Keratinocyte (primary cell): ENCODE measurements at regions not wholly inside any gene's neighbourhood (a gene's known extent, or its start where the extent isn't known, plus 50 kb on each side); places are given as distances from the start of the nearest gene placed in this dataset.

Source experiments
- DNase-seq: peaks from one replicate; pipeline ENCODE4 v3.0.0-alpha.2; 2011; ENCODE audit warnings: low read depth, missing footprints, low spot score
- FAIRE-seq: peaks from 2 replicates; lab custom pipeline; 2011; peaks lifted over from hg19 to GRCh38; lab: Jason Lieb, UNC
- H2AFZ ChIP-seq: 2 replicates; pipeline ENCODE4 v1.6.0; 2012; ENCODE audit warnings: low read length, control low read depth, inconsistent platforms; ENCODE audit not compliant: control insufficient read depth
- H3K27ac ChIP-seq: 2 replicates; pipeline ENCODE4 v1.5.1; 2011; ENCODE audit warnings: low read length; ENCODE audit not compliant: control insufficient read depth, insufficient read depth
- H3K27me3 ChIP-seq: 3 replicates; pipeline ENCODE4 v1.6.0; 2011; ENCODE audit warnings: low read length; ENCODE audit not compliant: control insufficient read depth, insufficient read depth; ENCODE audit errors: extremely low read depth
- H3K36me3 ChIP-seq, 2 experiments: 2 replicates in 1 of 2; 3 replicates in 1 of 2; pipeline ENCODE4 v1.5.1; 2011; ENCODE audit warnings: low read length in 2 of 2, mild to moderate bottlenecking in 1 of 2; ENCODE audit not compliant: control insufficient read depth in 2 of 2, insufficient read depth in 2 of 2; ENCODE audit errors: extremely low read depth in 1 of 2
- H3K4me1 ChIP-seq: 3 replicates; pipeline ENCODE4 v1.5.1; 2011; ENCODE audit warnings: low read length; ENCODE audit not compliant: control insufficient read depth, insufficient read depth; ENCODE audit errors: extremely low read depth
- H3K4me2 ChIP-seq: 3 replicates; pipeline ENCODE4 v1.6.0; 2011; ENCODE audit warnings: low read depth, low read length; ENCODE audit not compliant: control insufficient read depth, insufficient read depth; ENCODE audit errors: extremely low read depth
- H3K4me3 ChIP-seq, 3 experiments: fragments of 200-600 bp in 1 of 3; sonication (generic) in 1 of 3; 2 replicates in 2 of 3; 3 replicates in 1 of 3; pipeline ENCODE4 v1.5.1; 2011 to 2016; ENCODE audit warnings: low read length in 3 of 3, mild to moderate bottlenecking in 3 of 3, control low read depth in 2 of 3, inconsistent platforms in 1 of 3, low read depth in 1 of 3, mixed read lengths in 1 of 3, mixed run types in 1 of 3, moderate library complexity in 1 of 3; ENCODE audit not compliant: control insufficient read depth in 2 of 3, insufficient read depth in 2 of 3; ENCODE audit errors: extremely low read depth in 1 of 3
- H3K79me2 ChIP-seq: 2 replicates; pipeline ENCODE4 v1.6.0; 2012; ENCODE audit warnings: low read length; ENCODE audit not compliant: control insufficient read depth, insufficient read depth
- H3K9ac ChIP-seq: 3 replicates; pipeline ENCODE4 v1.6.0; 2011; ENCODE audit warnings: low read length; ENCODE audit not compliant: control insufficient read depth, insufficient read depth; ENCODE audit errors: extremely low read depth
- H3K9me1 ChIP-seq: 3 replicates; pipeline ENCODE4 v1.6.0; 2011; ENCODE audit warnings: low read length; ENCODE audit not compliant: control insufficient read depth, insufficient read depth; ENCODE audit errors: extremely low read depth
- H3K9me3 ChIP-seq: 2 replicates; pipeline ENCODE4 v1.5.1; 2012; ENCODE audit warnings: low read depth, low read length; ENCODE audit not compliant: control insufficient read depth
- H4K20me1 ChIP-seq: 3 replicates; pipeline ENCODE4 v1.6.0; 2011; ENCODE audit warnings: low read length; ENCODE audit not compliant: control insufficient read depth, insufficient read depth; ENCODE audit errors: extremely low read depth
- CTCF ChIP-seq, 3 experiments: IDR thresholded peaks in 1 of 3; conservative IDR thresholded peaks in 1 of 3; optimal IDR thresholded peaks in 1 of 3; 2 replicates in 2 of 3; 3 replicates in 1 of 3; pipeline versions ENCODE3 to v1.5.1; 2011; ENCODE audit warnings: low read length in 3 of 3, mild to moderate bottlenecking in 3 of 3, moderate library complexity in 2 of 3, control low read depth in 1 of 3, inconsistent platforms in 1 of 3; ENCODE audit not compliant: insufficient read depth in 2 of 3; ENCODE audit errors: extremely low read depth in 1 of 3
- EZH2 ChIP-seq: IDR thresholded peaks from one replicate; pipeline ENCODE4 v1.6.1; 2012; ENCODE audit warnings: inconsistent platforms, mild to moderate bottlenecking, low read length, moderate library complexity
- dilution Hi-C: fragments of 300-500 bp; cut with MboI; formaldehyde crosslinking; loops from one replicate; pipeline ENCODE4 v1.7.0; 2020; ENCODE audit warnings: low sequenced_read_pairs; ENCODE audit not compliant: extremely low pct_ligation_motif_present

- dilution Hi-C loops, result no loop called here
- no peaks in the 10 kb centered on the region for H4K20me1 ChIP-seq
- no peak for TF ChIP-seq EZH2
- TF ChIP-seq CTCF (optimal IDR thresholded peaks at IDR 0.05 in 1 of 3, IDR thresholded peaks at IDR 0.05 in 1 of 3, conservative IDR thresholded peaks at IDR 0.05 in 1 of 3; ENCODE audit: extremely low read depth in 1 of 3, insufficient read depth in 2 of 3, low read length in 3 of 3), result no peak
- no peak overlapping the region for H3K27ac ChIP-seq
- H2AFZ ChIP-seq, result no peak overlapping the region
- FAIRE-seq (no peak), DNase-seq (no peak)
- H3K27me3 ChIP-seq, result no peaks in the 10 kb centered on the region
- no peak overlapping the region for H3K4me3 ChIP-seq
- H3K9me3 ChIP-seq, result peaks cover 3% of the 10 kb centered on the region
- no peak overlapping the region for H3K9ac ChIP-seq
- no peak overlapping the region for H3K4me2 ChIP-seq
- no peaks in the 10 kb centered on the region for H3K4me1 ChIP-seq
- H3K9me1 ChIP-seq, result no peaks in the 10 kb centered on the region
- H3K36me3 ChIP-seq, result no peaks in the 10 kb centered on the region
- no peaks in the 10 kb centered on the region for H3K79me2 ChIP-seq
These were observed 359.0 kb downstream of the IRX1 start for GRCh38 chr5:3954633-3955032.

- Histone ChIP-seq H3K9me1 (no peaks in the 10 kb centered on the region), H2AFZ (no peak overlapping the region), H3K9ac (no peak overlapping the region), H3K4me3 (no peak overlapping the region), H3K9me3 (peaks cover 5% of the 10 kb centered on the region), H3K4me1 (no peaks in the 10 kb centered on the region), H3K79me2 (no peaks in the 10 kb centered on the region), H3K27me3 (no peaks in the 10 kb centered on the region), H4K20me1 (no peaks in the 10 kb centered on the region), H3K27ac (no peak overlapping the region), H3K4me2 (no peak overlapping the region), H3K36me3 (no peaks in the 10 kb centered on the region)
- dilution Hi-C loops, result no loop called here
- TF ChIP-seq CTCF (optimal IDR thresholded peaks at IDR 0.05 in 1 of 3, IDR thresholded peaks at IDR 0.05 in 1 of 3, conservative IDR thresholded peaks at IDR 0.05 in 1 of 3; ENCODE audit: extremely low read depth in 1 of 3, insufficient read depth in 2 of 3, low read length in 3 of 3) (no peak), EZH2 (no peak)
- no peak for DNase-seq
- no peak for FAIRE-seq
These were observed 362.0 kb downstream of the IRX1 start for GRCh38 chr5:3957658-3958057.
